Epithelial cell of prostate (primary cell): ENCODE measurements at regions not wholly inside any gene's neighbourhood (a gene's known extent, or its start where the extent isn't known, plus 50 kb on each side); places are given as distances from the start of the nearest gene placed in this dataset.

Source experiments
- DNase-seq: peaks from one replicate; pipeline ENCODE4 v3.0.0-alpha.2; 2011; ENCODE audit warnings: low read depth, low spot score
- H3K27ac ChIP-seq: fragments of 450-650 bp; 2 replicates; pipeline ENCODE4 v1.5.1; 2017; ENCODE audit warnings: mild to moderate bottlenecking

DNA sequence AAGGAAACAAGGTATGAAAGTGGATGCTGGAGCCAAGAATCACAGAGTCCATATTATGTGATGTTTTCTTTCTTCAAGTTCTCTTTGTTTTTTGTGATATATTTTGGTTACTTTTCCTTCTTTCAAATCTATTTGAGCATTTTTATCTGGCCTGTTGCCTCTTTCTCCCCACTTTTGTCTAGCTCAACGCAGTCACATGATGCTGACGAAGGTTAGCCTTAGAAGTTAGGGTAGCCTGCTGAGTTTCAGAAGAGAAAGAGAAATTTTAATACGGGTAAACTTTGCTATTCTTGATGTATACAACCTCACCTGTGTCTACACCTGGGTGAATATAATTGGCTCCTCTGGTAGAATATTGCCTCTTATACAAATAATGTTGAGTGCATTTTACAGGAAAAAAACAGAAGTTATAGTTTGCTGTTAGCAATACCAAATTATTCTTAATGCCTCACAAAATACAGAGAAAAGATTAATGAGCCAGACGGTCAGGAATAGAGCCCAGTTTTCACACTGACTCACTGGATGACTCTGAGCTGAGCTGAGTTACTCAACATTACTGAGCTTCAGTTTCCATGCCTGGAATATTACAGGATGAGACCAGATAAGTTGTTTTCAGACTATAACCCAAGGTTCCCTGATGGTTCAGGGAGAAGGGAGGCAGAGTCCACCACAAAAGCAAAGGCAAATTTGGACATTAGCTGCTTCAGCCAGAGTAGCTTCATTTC is 161.6 kb upstream of the BDNF start:
- peak overlapping the region; percentile 21 for H3K27ac ChIP-seq
- DNase-seq, result peak; percentile 29

GRCh38 chr11:27860811-27861210 is 160.6 kb upstream of the BDNF start:
- no peak overlapping the region for H3K27ac ChIP-seq
- DNase-seq, result no peak

GRCh38 chr11:27858866-27859265 is 158.6 kb upstream of the BDNF start:
- DNase-seq, result no peak
- H3K27ac ChIP-seq, result no peak overlapping the region

GRCh38 chr11:27857588-27857987 is 157.3 kb upstream of the BDNF start:
- DNase-seq, result no peak
- no peak overlapping the region for H3K27ac ChIP-seq

- H3K27ac ChIP-seq, result no peak overlapping the region
- no peak for DNase-seq
Observed at GRCh38 chr11:27857014-27857413, 156.8 kb upstream of the BDNF start.

DNA sequence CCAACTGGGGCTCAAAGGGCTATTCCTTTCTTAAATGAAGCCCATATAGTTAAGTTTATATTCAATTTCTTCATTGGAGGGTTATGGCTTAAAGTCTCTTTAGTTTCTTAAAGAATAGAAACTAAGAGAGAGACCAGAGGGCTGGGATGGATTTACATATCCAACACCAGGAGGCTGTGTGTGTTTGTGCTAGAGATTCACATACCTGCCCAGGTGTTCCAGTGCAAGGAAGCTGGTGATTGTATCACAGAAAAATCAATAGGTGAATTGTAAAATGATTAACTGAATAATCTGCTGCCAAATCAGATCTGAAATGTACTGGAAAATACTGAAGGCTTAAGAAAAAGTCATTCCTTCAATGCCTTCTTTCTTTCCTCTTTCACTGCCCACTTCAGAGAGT is 148.2 kb upstream of the BDNF start:
- DNase-seq, result no peak
- H3K27ac ChIP-seq, result no peak overlapping the region

DNA sequence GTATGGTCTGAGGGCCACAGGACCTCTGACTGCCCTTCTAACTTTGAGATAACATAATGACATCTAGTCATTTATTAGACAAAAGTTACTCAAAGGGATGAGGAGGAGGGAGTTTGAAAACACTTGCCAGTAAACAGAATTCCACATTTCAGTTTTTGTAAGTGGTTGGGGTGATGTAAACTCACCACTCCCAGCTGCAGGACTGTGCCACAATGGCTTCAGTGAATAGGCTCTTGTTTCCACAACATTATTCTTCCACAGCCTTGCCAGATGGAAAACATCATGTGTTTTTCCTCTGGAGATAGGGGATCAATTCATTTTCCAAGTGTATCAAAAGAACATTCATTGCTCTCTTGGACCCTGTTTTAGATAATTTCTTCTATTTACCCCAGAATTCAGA is 147.2 kb upstream of the BDNF start:
- no peak overlapping the region for H3K27ac ChIP-seq
- DNase-seq, result no peak

- H3K27ac ChIP-seq, result no peak overlapping the region
- DNase-seq, result no peak
Observed at GRCh38 chr11:27842290-27842689, 142.0 kb upstream of the BDNF start.

GRCh38 chr11:27841023-27841422 is 140.8 kb upstream of the BDNF start:
- no peak for DNase-seq
- no peak overlapping the region for H3K27ac ChIP-seq

DNA sequence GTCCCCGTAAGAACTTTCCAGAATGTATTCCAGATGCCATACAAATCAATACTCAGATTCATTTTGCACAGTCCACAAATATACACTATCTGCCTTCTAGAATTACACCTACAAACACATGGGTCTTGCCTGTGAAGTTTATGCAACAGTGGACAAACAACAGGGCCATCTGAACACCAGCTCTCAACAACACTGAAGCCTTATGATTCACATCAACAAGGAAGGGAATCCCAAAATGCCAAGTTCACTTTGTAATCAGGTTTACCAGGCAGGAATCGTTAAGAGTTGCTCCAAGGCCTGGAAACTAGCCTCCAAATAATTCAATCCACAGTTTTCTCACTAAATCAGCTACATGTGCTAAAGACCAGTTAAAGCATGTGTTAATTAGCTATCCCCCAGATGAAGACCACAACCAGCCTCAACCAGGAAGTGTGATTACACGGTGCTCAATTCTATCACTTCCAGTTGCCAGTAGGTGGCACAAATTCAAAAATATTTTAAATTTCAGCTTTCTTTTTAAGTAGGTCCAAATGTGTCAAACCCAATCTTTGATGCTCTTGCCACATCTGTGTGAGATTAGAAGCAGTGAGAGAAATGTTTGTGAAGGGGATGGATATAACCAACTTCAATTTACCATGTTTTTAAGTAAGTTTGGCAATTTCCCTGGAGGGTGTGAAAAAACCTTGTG is 139.1 kb upstream of the BDNF start:
- no peak for DNase-seq

DNA sequence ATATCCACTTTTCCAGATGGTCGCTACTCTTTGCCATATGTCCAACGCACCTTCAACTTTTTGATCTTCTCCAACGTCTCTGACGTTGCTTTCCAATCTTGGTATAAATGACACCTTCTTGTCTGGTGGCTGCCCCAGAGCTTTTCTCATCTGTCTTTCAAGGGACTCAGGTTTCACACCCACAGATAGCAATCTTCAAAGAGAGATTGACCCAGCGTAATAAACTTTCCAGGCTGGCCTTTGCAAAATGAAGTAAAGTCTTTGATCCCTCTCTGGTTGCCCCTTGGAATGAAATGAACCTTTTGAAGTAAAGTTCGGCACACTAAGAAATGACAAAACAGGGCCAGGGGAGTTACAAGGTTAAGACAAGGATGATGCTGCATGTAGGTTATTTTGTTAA is 138.4 kb upstream of the BDNF start:
- no peak for DNase-seq
- H3K27ac ChIP-seq, result no peak overlapping the region

More for the DNA sequence above, 139.1 kb upstream of the BDNF start:
- H3K27ac ChIP-seq, result no peak overlapping the region

DNA sequence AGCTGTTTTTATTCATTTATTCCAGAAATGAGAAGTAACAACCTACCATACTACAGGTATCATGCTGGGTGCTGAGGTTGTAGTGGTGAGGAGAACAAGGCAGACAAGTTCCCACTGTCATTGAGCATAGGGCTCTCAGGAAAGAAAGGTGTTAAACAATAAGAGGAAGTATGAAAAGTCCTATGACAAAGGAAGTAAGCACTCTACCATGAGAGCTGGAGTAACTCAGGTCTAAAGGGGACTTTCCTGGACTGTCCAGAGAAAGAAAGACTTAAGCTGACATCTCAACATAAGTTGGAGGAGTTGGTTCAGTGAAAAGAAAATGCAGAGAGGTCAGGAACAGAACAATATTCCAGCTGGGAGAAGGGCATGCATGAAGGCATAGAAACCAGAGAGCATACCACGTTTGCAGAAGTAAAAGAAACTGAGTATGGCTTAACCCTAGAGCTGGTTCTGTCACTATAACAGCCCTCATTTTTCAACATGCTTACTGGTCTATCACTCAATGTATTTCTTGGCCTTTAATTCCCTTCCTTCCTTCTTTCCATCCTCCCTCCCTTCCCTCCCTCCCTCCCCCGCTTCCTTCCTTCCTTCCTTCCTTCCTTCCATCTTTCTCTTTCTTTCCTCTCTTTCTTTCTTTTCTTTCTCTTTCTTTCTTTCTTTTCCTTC is 137.8 kb upstream of the BDNF start:
- no peak for DNase-seq
- no peak overlapping the region for H3K27ac ChIP-seq

DNA sequence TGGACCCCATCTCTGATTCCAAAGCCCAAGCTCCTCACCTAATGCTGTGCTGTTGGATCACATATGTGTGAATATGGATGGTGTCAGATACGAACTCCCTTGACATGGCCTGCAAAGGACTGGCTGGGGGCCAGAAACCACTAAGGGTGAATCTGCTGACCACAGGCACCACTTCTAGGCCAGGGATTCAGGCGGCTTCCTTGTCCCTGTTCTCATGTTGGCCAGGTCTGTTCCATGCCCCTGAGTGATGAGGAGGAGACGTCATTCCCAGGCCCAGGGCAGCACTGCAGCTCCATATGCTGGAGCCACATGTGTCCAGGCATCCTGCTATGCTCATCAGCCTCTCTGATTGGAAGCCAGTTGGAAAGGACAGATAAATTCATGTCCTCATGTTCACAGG is 130.0 kb upstream of the BDNF start:
- H3K27ac ChIP-seq, result no peak overlapping the region
- DNase-seq, result no peak

GRCh38 chr11:27820249-27820648 is 120.0 kb upstream of the BDNF start:
- no peak overlapping the region for H3K27ac ChIP-seq
- DNase-seq, result no peak

DNA sequence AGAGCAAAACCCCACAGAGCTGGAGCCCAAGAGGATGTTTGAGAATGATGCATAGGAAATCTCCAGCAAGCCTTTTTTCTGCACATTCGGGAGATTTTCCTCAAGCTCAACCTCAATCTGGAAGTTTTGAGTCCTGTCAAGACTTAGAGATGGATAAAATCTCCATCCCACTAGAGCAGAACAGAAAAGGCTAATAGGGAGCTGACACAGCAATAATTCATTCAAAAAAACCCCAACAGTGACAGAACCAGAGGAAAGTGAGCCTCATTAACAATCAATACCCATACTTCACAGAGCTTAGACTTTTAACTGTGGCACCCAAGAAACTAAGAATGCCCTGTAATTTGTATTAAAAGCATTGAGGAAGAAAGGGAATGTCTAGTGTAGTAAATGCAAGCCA is 115.9 kb upstream of the BDNF start:
- DNase-seq, result no peak
- no peak overlapping the region for H3K27ac ChIP-seq

- no peak for DNase-seq
- no peak overlapping the region for H3K27ac ChIP-seq
Observed at GRCh38 chr11:27812341-27812740, 112.1 kb upstream of the BDNF start.

DNA sequence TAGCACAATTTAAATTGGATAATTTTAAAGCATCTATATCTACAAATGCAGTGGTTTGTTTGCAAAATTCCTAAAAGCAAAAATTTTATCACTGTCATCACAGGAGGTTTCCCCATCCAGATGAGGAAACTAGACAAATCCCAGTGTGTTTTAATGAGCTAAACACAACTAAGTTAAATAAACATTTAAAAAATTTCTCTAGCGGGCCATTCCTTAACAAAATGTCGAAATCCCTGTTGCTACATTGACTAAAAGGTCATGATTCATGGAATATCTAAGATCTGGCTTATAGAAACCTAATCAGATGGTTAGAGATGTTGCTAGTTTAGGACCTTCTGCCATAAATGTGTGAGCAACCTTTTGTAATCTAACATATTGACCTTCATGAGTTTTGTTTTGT is 107.3 kb upstream of the BDNF start:
- DNase-seq, result no peak
- H3K27ac ChIP-seq, result no peak overlapping the region

- no peak for DNase-seq
- no peak overlapping the region for H3K27ac ChIP-seq
Observed at GRCh38 chr11:27806122-27806521, 105.9 kb upstream of the BDNF start.

- H3K27ac ChIP-seq, result no peak overlapping the region
- DNase-seq, result no peak
Observed at GRCh38 chr11:27795955-27796861, 96.0 kb upstream of the BDNF start.

DNA sequence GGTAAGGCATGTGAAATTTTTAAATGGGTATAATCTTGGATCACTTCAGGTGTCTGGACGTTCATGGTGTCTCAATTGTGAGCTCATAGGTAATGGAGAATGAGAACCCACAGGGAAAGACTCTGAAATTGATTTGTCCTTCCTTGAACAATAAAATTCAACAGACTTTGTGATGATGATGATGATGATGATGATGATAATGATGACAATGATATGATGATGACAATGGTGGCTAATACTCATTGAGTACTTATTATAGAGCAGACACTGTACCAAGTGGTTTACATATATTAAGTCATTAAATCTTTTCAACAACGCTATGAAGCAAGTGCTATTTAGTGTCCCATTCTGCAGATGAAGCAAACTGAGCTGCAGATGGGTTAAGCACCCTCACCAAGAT is 86.6 kb upstream of the BDNF start:
- no peak for DNase-seq
- no peak overlapping the region for H3K27ac ChIP-seq

DNA sequence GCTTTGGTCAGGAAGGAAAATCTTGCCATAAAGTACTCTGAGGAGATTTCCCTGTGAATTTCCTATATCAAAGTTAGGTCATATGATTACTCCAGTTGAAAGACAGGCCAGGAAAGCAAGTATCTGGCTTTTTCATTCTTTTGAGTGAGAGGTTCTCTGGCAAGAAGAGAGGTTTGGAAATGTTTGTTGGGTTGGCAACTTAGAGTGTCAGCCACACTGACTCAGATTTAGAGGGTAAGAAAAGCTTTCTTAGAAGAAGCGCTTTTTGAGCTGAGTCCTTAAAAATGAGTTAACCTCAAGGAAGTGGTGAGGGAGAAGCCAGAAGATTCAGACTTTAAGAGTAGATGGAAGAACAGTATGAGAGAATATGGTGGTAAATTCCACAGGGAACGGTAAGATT is 86.1 kb upstream of the BDNF start:
- no peak overlapping the region for H3K27ac ChIP-seq
- no peak for DNase-seq
